HG03103 (cell line): ENCODE measurements at regions not wholly inside any gene's neighbourhood (a gene's known extent, or its start where the extent isn't known, plus 50 kb on each side); places are given as distances from the start of the nearest gene placed in this dataset.

Experiments used
- ATAC-seq: cut with Tn5 transposase; IDR thresholded peaks from one replicate; pipeline ENCODE4 v1.9.1; 2021; ENCODE audit warnings: low read depth; ENCODE audit not compliant: unreplicated experiment

- no peak for ATAC-seq
These were observed 69.7 kb upstream of the TAF11L2 start for GRCh38 chr5:17428176-17428800.

- ATAC-seq, result no peak
These were observed 68.7 kb upstream of the TAF11L2 start for GRCh38 chr5:17429353-17429752.

GRCh38 chr5:17430241-17430640 lies 67.8 kb upstream of the TAF11L2 start:
- no peak for ATAC-seq

DNA sequence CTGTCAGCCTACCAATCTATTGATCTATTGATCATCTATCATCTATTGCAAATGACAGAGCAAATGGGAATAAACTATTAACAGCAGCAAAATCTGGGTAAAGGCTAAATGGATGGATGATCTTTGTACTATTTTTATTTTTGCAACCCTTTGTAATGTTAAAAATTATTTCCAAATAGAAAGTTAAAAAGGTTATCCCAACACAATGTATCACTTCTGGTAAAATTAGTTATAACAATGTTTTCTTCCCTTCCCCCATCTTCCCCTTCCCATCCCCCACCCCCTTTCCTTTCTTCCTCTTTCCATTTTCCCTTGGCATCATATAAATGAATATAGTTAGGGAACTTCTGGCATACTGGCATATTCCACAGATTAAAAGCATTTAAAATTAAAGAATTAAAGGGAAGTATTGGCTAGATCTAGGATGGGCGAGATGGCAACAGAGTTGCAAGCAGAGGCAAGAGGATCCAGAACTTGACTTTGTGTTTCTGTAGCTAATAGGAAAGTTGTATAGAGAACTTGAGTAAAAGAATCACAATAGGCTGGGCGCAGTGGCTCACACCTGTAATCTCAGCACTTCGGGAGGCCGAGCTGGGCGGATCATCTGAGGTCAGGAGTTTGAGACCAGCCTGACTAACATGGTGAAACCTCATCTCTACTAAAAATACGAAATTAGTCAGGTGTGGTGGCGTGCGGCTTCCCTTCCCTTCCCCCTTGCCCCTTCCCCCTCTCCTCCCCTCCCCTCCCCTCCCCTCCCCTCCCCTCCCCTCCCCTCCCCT lies 66.6 kb upstream of the TAF11L2 start:
- no peak for ATAC-seq

DNA sequence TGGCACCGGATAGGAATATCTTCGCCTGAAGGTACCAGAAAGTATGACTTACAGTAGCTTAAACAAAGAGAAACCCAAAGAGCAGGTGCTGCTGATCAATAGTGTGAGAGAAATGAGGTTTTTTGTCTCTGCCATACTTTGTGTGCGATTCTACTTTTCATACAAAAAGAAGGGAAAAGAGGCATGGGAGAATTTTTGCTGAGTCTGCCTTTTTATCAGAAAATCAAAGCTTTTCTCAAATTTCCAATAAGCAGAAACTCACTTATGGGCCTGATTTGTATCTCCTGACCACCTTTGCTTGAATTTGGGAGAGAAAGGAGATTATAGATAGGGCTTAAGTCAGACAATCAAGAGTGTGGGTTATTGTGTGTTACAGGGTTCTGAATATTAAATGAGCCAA lies 65.5 kb upstream of the TAF11L2 start:
- ATAC-seq, result no peak

- ATAC-seq, result no peak
These were observed 64.6 kb upstream of the TAF11L2 start for GRCh38 chr5:17433406-17433805.

GRCh38 chr5:17434982-17435381 lies 63.0 kb upstream of the TAF11L2 start:
- ATAC-seq, result peak; percentile 66

DNA sequence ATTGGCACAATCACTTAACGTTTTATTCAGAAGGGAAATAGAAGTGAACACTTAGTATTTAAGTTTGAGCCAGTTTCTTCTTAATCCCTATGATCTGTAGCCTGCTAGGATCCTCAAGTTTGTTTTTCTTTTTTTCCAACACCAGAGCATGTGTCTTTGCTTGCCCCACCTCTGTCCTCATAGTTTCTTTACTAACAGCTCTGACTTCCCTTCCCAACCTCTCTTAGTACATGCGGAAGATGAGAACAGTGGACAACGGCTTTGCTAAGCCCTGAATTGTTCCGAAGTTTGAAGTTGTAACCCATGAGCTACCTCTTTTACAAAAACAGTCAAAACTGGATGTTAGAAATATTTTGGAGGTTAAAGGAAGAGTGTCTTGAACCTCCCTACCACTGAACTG lies 61.7 kb upstream of the TAF11L2 start:
- ATAC-seq, result peak; percentile 33

- peak; percentile 68 for ATAC-seq
These were observed 61.2 kb upstream of the TAF11L2 start for GRCh38 chr5:17436761-17437221.

GRCh38 chr5:17438027-17438426 lies 60.0 kb upstream of the TAF11L2 start:
- ATAC-seq, result no peak

DNA sequence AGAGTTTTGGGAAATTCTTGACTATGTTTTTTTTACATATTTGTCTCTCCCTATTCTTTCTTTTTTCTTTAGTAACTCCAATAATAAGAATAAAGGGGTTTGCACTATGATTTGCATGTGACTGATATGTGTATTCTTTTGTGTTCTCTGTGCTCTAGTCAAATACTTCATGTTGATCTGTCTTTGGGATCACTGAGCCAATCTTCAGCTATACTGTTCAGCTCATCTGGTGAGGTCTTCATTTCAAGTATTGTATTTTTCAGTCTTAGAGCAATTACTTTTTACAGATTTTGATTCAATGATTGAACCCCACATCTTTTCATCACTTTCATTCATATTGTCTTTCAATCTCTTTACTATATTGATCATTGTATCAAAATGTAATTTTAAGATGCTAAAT lies 58.1 kb upstream of the TAF11L2 start:
- ATAC-seq, result no peak

DNA sequence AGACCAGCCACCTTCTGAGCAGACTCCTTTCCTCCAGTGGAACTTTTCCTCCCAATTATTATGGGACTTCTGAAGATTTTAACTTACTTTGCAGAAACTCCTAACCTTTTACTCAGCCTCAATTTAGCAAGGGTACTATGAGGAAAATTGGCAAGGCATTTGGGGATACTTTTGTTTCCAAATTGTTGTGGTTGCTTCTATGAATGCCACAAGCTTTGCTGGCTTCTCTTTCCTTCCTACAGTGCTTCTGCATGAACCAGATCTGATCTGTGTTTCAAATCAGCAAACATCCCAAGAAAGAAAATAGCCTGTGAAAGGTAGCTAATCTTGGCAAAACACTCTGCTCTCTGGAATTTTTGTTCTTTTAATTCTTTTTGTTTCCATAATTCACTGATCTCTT lies 57.3 kb upstream of the TAF11L2 start:
- ATAC-seq, result no peak

GRCh38 chr5:17441351-17441750 lies 56.7 kb upstream of the TAF11L2 start:
- ATAC-seq, result no peak

GRCh38 chr5:17443333-17444130 lies 54.5 kb upstream of the TAF11L2 start:
- no peak for ATAC-seq

DNA sequence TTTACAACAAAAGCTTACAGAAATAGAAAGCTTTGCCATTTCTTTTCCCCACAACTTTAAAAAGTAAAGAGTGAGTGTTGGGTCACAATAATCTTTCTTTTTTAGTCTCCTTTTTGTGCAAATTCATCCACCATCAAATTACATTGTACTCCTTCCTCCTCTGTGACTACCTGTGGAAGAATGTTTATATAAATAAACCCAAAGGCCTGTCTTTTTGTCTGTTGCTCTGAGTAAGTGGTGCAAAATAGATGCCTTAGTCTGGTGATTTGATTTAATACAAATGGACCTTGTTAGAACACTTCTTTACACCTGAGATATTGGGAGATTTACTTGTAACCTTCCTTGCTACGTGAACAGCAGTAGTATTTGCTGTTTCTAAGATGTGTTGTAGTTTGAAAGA lies 53.5 kb upstream of the TAF11L2 start:
- no peak for ATAC-seq

DNA sequence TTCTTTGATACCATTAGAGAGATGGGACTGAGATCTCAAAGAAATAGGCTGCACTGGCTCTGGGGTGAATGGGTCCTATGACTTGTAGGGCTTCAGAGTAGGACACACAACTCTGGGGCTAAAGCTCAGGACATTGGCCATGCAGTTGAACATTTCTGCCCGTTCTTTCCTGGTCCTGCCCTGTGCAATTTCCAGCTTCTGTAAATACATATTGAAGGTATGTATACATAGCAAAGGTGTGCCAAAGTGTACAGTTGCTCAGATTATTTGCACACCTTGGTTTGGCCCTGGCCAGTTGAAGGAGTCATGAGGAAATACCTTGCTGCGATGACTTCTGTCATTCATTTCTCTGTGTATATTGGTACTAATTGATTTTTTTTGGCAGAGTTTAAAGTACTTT lies 52.8 kb upstream of the TAF11L2 start:
- no peak for ATAC-seq
